Renal cortex interstitium (tissue), 11 donors: ENCODE measurements at regions not wholly inside any gene's neighbourhood (a gene's known extent, or its start where the extent isn't known, plus 50 kb on each side); places are given as distances from the start of the nearest gene placed in this dataset.
"Not testable (repeated sequence)": the region's sequence is repeated elsewhere in the genome, so short reads cannot be mapped to it uniquely, and the experiment has no call there.

Experiments used
- DNase-seq, 11 donors: peaks; one replicate each; pipeline ENCODE4 v3.0.0-alpha.2; 2013; ENCODE audit warnings: low read depth in 9 of 11, low spot score in 4 of 11; ENCODE audit errors: extremely low read depth in 1 of 11

DNA sequence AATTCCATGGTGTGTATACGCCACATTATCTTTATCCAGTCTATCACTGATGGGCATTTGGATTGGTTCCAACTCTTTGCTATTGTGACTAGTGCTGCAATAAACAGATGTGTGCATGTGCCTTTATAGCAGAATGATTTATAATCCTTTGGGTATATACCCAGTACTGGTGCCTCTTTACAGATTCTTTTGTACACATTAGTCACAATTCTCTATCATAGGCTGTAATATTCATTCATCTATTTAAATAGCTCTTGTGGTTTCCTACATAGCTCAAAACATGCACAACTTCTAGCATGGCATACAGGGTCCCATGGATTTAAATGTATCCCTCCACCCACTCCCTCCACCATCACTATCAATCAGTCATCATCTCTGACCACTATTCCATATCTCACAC, 324.1 kb upstream of the CADM2 start:
- no peak for DNase-seq

GRCh38 chr3:84637272-84637671, 321.5 kb upstream of the CADM2 start:
- DNase-seq = no peak

DNA sequence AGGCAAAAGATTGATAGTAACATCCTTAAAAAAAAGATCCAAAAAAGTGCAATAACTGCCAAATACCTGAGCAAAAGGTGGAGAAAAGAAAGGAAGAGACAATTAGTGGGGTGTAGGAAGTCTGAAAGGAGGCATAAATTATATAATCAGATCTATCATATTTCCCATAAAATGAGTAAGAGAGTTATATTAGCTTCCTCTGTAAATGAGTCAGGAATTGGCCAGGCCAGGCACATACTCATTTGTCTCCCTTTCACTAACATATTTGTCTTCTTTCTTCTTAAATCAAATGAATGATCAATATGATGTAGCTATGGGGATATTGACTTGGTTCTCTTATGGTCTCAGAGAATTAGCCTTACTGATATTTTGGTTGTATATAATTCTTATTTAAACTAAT, 292.3 kb upstream of the CADM2 start:
- no peak for DNase-seq

- no peak for DNase-seq
Measured at GRCh38 chr3:84679211-84679610, 279.6 kb upstream of the CADM2 start.

GRCh38 chr3:84680700-84681099, 278.1 kb upstream of the CADM2 start:
- no peak for DNase-seq

DNA sequence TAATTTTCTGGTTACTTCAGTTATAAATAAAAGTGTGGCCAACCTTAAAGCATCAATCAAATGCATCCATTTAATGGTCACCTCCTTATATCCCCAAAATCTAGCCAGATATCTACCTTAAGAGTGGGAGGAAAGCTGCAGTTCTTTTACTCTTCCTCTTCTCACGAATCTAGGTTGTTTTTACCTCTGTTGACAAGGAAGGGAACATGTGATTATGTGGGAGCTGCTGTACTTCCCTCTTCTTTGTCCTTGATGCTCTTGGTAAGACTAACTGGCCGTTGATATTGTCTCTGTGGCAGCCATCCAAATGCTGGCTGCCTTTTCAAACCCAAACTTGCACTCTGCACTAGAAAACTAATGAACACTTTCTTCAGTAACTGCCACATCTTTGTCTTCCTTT, 275.3 kb upstream of the CADM2 start:
- no peak for DNase-seq

DNA sequence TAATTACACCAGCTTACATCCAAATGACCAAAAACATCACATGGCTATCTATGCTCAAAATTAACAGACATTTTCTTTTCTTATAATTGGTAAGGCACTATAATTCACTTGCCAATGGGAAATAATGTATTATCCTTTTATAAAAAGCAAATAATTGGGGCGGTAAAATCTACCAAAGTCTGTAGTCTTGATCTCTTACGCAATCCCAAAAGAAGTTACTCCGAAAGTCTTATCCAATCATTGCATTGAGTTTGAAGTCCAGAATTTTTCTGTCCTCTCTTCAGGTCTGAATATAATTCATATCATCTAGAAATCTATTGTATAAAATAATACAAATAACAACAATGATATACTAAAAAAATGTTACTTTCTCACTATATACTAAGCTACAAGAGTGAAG, 273.3 kb upstream of the CADM2 start:
- no peak for DNase-seq

DNA sequence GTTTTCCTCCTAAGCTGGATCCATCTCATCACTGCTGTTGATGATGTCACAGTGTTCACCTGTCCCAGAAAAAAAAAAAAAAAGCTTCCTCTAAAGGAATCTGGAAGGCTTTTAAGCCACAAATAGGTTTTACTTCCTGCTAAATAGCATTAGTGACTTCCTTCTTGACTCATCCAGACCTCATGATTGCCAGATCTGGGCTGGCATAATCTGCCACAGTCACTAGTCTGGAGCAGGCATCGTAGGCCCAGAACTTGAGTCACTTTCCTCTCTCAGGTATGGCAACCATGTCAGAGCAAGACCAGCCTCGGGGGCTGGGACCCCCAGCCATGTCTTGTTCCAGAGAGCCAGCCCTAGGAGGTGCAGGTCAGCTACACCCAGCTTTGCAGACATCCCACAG, 266.5 kb upstream of the CADM2 start:
- no peak for DNase-seq

DNA sequence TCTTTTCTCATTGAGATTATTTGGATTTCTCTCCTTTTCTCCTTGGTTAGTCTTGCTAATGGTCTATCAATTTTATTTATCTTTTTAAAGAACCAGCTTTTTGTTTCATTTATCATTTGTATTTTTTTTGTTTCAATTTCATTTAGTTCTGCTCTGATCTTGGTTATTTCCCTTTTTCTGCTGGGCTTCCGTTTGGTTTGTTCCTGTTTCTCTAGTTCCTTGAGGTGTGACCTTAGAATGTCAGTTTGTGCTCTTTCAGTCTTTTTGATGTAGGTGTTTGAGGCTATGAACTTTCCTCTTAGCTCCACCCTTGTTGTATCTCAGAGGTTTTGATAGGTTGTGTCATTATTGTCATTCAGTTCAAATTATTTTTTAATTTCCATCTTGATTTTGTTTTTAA, 248.5 kb upstream of the CADM2 start:
- not testable (repeated sequence) for DNase-seq

DNA sequence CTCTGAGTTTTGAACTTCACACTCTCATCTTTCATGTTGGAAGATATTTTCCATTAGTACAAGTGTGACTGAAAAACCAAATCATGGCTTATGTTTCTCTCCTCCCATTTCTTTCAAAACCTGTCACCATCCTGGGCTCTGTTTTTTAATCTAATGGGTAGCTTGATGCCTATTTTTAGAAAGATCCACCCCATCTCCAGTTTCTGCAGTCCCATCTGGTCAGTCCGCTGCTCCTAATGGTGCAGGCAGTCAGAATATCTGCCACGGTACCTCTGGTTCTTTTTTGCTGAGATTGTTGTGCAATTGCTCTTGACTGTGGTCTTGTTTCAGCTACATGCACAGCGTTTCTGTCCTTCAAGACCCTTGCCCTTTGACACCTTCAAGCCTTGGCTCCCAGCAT, 240.9 kb upstream of the CADM2 start:
- DNase-seq = no peak

GRCh38 chr3:84724877-84725276, 233.9 kb upstream of the CADM2 start:
- no peak for DNase-seq

GRCh38 chr3:84727616-84728015, 231.2 kb upstream of the CADM2 start:
- no peak for DNase-seq

DNA sequence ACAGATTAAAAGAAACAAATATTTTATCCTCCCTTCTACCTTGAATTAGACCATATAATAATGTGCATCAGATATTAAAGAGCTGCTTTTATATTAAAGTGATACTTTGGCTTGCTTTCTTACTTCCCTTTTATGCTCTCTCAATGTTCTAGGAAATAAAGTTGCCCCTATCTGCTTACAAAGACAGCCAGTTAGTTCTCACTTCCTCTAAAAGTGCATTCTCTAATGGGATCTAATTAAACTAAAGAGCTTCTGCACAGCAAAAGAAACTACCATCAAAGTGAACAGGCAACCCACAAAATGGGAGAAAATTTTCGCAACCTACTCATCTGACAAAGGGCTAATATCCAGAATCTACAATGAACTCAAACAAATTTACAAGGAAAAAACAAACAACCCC, 224.1 kb upstream of the CADM2 start:
- DNase-seq = not testable (repeated sequence)

DNA sequence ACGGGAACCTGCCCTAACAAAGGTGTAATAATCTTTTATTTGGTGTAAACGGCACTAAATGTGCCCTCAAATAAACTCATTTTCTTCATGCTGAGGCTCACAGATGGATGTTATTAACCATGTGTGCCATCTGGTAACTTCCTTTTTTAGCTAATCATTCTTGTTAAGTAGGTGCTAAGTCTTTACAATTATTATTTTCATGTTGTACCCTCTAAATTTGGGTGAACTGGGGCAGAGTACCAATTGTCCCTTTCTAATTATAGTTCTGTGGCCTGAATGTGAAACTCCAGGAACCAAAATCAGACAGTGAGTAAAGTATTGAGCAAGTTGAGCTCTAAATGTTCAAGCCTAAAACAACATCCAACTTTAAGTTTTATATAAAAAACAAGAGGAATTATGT, 220.7 kb upstream of the CADM2 start:
- no peak for DNase-seq

GRCh38 chr3:84742915-84743425, 215.8 kb upstream of the CADM2 start:
- DNase-seq = no peak

GRCh38 chr3:84744130-84744529, 214.7 kb upstream of the CADM2 start:
- no peak for DNase-seq

DNA sequence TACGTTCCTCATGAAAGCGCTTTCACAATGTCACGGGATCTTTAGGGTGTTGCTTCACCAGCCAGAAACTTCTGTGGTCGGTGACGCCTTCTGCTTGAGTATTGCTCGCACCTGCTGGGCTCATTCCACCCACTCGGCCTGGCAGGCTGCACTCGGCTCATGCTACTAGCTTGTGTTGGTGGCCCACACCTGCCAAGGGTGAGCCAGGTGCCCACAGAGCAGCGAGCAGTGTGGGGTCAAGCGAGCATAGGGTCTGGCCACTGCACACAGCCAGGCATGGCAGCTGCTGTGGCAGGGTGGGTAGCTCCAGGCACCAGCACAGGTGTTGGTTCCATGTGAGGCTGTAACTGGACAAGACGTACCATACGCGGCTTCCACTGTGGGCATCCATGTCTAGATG, 202.9 kb upstream of the CADM2 start:
- DNase-seq = no peak

DNA sequence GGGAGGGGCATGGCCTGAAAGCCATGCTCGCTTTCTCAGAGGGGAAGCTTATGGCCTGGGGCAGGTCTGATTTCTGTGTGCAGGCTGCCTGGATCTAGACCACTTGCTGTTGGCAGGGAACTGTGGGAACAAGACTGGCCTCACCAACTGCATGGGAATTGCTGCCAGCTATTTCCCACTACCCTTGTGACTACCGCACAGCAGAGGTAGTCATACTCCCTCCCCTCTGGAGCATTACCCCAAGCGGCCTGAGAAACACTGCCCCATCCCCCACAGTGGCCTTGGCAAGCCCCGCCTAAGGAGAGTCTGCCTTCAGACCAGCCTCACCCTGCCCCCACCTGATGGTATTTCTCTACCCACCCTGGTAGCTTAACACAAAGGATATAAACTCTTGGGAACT, 199.4 kb upstream of the CADM2 start:
- DNase-seq = no peak

- DNase-seq = no peak
Measured at GRCh38 chr3:84772841-84773240, 185.9 kb upstream of the CADM2 start.

- no peak for DNase-seq
Measured at GRCh38 chr3:84783281-84783680, 175.5 kb upstream of the CADM2 start.

- no peak for DNase-seq
Measured at GRCh38 chr3:84789961-84790360, 168.8 kb upstream of the CADM2 start.

DNA sequence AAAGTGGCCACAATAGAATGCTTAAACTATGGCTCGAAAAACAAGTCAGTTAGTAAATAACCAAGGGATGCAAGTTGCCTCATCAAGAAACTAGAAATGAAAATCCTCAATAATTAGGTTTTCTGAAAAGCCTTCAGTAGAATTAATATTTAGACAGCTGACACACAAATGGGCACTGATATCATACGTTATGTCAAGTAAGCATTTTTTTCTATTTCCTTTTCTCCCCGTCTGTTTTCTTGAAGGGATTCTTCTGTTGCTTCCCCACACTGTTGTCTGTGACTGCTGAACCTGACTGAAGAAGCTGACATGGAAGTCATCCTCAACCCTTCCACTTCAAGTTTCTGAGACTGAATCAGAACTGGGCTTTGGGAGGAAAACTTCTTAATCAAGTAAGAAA, 151.8 kb upstream of the CADM2 start:
- no peak for DNase-seq
